ENCODE measurements at regions not wholly inside any gene's neighbourhood (a gene's known extent, or its start where the extent isn't known, plus 50 kb on each side); places are given as distances from the start of the nearest gene placed in this dataset.

Small RNA genes in the stretch of these regions (small RNA-seq; reads per million reads assigned to genes)
- 0 reads per million in 2 experiments for gene RF00438

Data from SK-MEL-5 (cell line).